ENCODE measurements at regions not wholly inside any gene's neighbourhood (a gene's known extent, or its start where the extent isn't known, plus 50 kb on each side); places are given as distances from the start of the nearest gene placed in this dataset.

GRCh38 chr2:181252262-181253148, 204.7 kb upstream of the ITGA4 start:
- H3K27me3 ChIP-seq (replicated peaks; ENCODE audit: insufficient read depth) = no peaks in the 10 kb centered on the region
- H3K4me2 ChIP-seq (ENCODE audit: unreplicated experiment) = no peak overlapping the region
- no peaks in the 10 kb centered on the region for H4K20me1 ChIP-seq (ENCODE audit: insufficient read depth)
- no peak overlapping the region for H3K27ac ChIP-seq
- H2AFZ ChIP-seq = no peak overlapping the region
- WGBS, 2 experiments (ENCODE audit: low coverage in 1 of 2, low lambda C conversion rate in 2 of 2, missing lambda C conversion rate in 2 of 2) = 92 to 93% methylated on average over 5 of the region's 5 CpGs
- H3K9me2 ChIP-seq (ENCODE audit: insufficient read depth) = no peaks in the 10 kb centered on the region
- peaks cover 4% of the 10 kb centered on the region; the same call in 1 of the 2 replicates for H3K4me1 ChIP-seq (ENCODE audit: insufficient read depth)
- H3F3A ChIP-seq (ENCODE audit: insufficient read depth) = peaks cover 4% of the 10 kb centered on the region; the same call in 1 of the 2 replicates
- no peak for DNase-seq
- no peaks in the 10 kb centered on the region for H3K79me2 ChIP-seq (ENCODE audit: insufficient read depth)
- no peak overlapping the region for H3K4me3 ChIP-seq
- in situ Hi-C loops (cut with MboI) = no loop called here
- H3K9ac ChIP-seq = no peak overlapping the region
- TF ChIP-seq EZH2 (IDR thresholded peaks at IDR 0.05; ENCODE audit: insufficient read depth, poor library complexity, severe bottlenecking) (no peak), EZH2phosphoT487 (IDR thresholded peaks at IDR 0.05; ENCODE audit: insufficient read depth, low read depth) (no peak)
- H3K36me3 ChIP-seq (ENCODE audit: low read depth) = no peaks in the 10 kb centered on the region
- H3K9me3 ChIP-seq (ENCODE audit: low read depth) = no peaks in the 10 kb centered on the region

- Histone ChIP-seq H3K9me2 (ENCODE audit: insufficient read depth) (no peaks in the 10 kb centered on the region), H2AFZ (no peak overlapping the region), H3K36me3 (ENCODE audit: low read depth) (no peaks in the 10 kb centered on the region), H3K27me3 (replicated peaks; ENCODE audit: insufficient read depth) (no peaks in the 10 kb centered on the region), H4K20me1 (ENCODE audit: insufficient read depth) (no peaks in the 10 kb centered on the region), H3K4me2 (ENCODE audit: unreplicated experiment) (no peak overlapping the region), H3K79me2 (ENCODE audit: insufficient read depth) (no peaks in the 10 kb centered on the region), H3K4me3 (no peak overlapping the region), H3K4me1 (ENCODE audit: insufficient read depth) (peaks cover 7% of the 10 kb centered on the region), H3K27ac (no peak overlapping the region), H3K9me3 (ENCODE audit: low read depth) (no peaks in the 10 kb centered on the region), H3F3A (ENCODE audit: insufficient read depth) (peaks cover 7% of the 10 kb centered on the region; the same call in 1 of the 2 replicates), H3K9ac (no peak overlapping the region)
- in situ Hi-C loops (cut with MboI) = no loop called here
- WGBS, 2 experiments (ENCODE audit: low coverage in 1 of 2, low lambda C conversion rate in 2 of 2, missing lambda C conversion rate in 2 of 2) = 75 to 81% methylated on average over 3 of the region's 3 CpGs
- no peak for DNase-seq
- TF ChIP-seq EZH2 (IDR thresholded peaks at IDR 0.05; ENCODE audit: insufficient read depth, poor library complexity, severe bottlenecking) = no peak
- no peak for TF ChIP-seq EZH2phosphoT487 (IDR thresholded peaks at IDR 0.05; ENCODE audit: insufficient read depth, low read depth)
Observed at GRCh38 chr2:181253438-181253837, 203.7 kb upstream of the ITGA4 start.

- 10 to 27% methylated on average over 1 of the region's 1 CpG for WGBS, 2 experiments (ENCODE audit: low coverage in 1 of 2, low lambda C conversion rate in 2 of 2, missing lambda C conversion rate in 2 of 2)
- H3K27me3 ChIP-seq (replicated peaks; ENCODE audit: insufficient read depth) = no peaks in the 10 kb centered on the region
- H3K4me2 ChIP-seq (ENCODE audit: unreplicated experiment) = no peak overlapping the region
Observed at GRCh38 chr2:181255651-181256050, 201.5 kb upstream of the ITGA4 start.

GRCh38 chr2:181258720-181259119, 198.5 kb upstream of the ITGA4 start:
- H3K4me1 ChIP-seq (ENCODE audit: insufficient read depth) = peaks cover 13% of the 10 kb centered on the region
- DNase-seq = peak; percentile 87
- H4K20me1 ChIP-seq (ENCODE audit: insufficient read depth) = no peaks in the 10 kb centered on the region
- peaks cover 11% of the 10 kb centered on the region; the same call in 1 of the 2 replicates for H3F3A ChIP-seq (ENCODE audit: insufficient read depth)
- H3K27ac ChIP-seq = peak overlapping the region; percentile 57
- H3K9ac ChIP-seq = no peak overlapping the region
- H3K9me2 ChIP-seq (ENCODE audit: insufficient read depth) = no peaks in the 10 kb centered on the region
- H3K36me3 ChIP-seq (ENCODE audit: low read depth) = no peaks in the 10 kb centered on the region
- no peaks in the 10 kb centered on the region for H3K9me3 ChIP-seq (ENCODE audit: low read depth)
- in situ Hi-C loops (cut with MboI) = no loop called here
- 2 to 5% methylated on average over 2 of the region's 2 CpGs for WGBS, 2 experiments (ENCODE audit: low coverage in 1 of 2, low lambda C conversion rate in 2 of 2, missing lambda C conversion rate in 2 of 2)
- TF ChIP-seq EZH2 (IDR thresholded peaks at IDR 0.05; ENCODE audit: insufficient read depth, poor library complexity, severe bottlenecking) = no peak
- peak; percentile 42; the same call in 1 of the 2 replicates for TF ChIP-seq EZH2phosphoT487 (IDR thresholded peaks at IDR 0.05; ENCODE audit: insufficient read depth, low read depth)
- H3K79me2 ChIP-seq (ENCODE audit: insufficient read depth) = no peaks in the 10 kb centered on the region
- H3K4me3 ChIP-seq = peak overlapping the region; percentile 21
- peak overlapping the region; percentile 66 for H3K4me2 ChIP-seq (ENCODE audit: unreplicated experiment)
- 0 out of 2 replicates have a peak overlapping the region, but pooled peaks have one; percentile 17 for H2AFZ ChIP-seq
- no peaks in the 10 kb centered on the region for H3K27me3 ChIP-seq (replicated peaks; ENCODE audit: insufficient read depth)

More at GRCh38 chr2:181255651-181256050, 201.5 kb upstream of the ITGA4 start:
- Histone ChIP-seq H3K79me2 (ENCODE audit: insufficient read depth) (no peaks in the 10 kb centered on the region), H4K20me1 (ENCODE audit: insufficient read depth) (no peaks in the 10 kb centered on the region), H3K9me3 (ENCODE audit: low read depth) (no peaks in the 10 kb centered on the region), H3K9ac (no peak overlapping the region), H3K4me3 (no peak overlapping the region), H3K27ac (no peak overlapping the region), H3K4me1 (ENCODE audit: insufficient read depth) (peaks cover 17% of the 10 kb centered on the region), H2AFZ (no peak overlapping the region), H3K9me2 (ENCODE audit: insufficient read depth) (no peaks in the 10 kb centered on the region), H3K36me3 (ENCODE audit: low read depth) (no peaks in the 10 kb centered on the region), H3F3A (ENCODE audit: insufficient read depth) (peaks cover 11% of the 10 kb centered on the region; the same call in 1 of the 2 replicates)
- in situ Hi-C loops (cut with MboI) = no loop called here
- no peak for TF ChIP-seq EZH2 (IDR thresholded peaks at IDR 0.05; ENCODE audit: insufficient read depth, poor library complexity, severe bottlenecking)
- no peak for DNase-seq

Data from GM23248 (cell line).